Sigmoid colon (tissue), 3 donors: ENCODE measurements at regions not wholly inside any gene's neighbourhood (a gene's known extent, or its start where the extent isn't known, plus 50 kb on each side); places are given as distances from the start of the nearest gene placed in this dataset.

Experiments
- CTCF ChIP-seq, 4 experiments: fragments of 450-650 bp in 3 of 4; fragments of 200-600 bp in 1 of 4; IDR thresholded peaks; one replicate each; pipeline ENCODE4 v1.5.1; 2016 to 2019; ENCODE audit warnings: antibody characterized with exemption in 4 of 4, mild to moderate bottlenecking in 3 of 4, moderate library complexity in 2 of 4
- POLR2A ChIP-seq, 2 donors: fragments of 450-650 bp; IDR thresholded peaks; one replicate each; pipeline ENCODE4 v1.6.1; 2016; ENCODE audit warnings: antibody characterized with exemption in 2 of 2, mild to moderate bottlenecking in 2 of 2, moderate library complexity in 2 of 2

- TF ChIP-seq POLR2A (IDR thresholded peaks at IDR 0.05) = no peak
- TF ChIP-seq CTCF (IDR thresholded peaks at IDR 0.05) = no peak
These were observed 537.5 kb downstream of the QKI start for GRCh38 chr6:163952005-163952404.
